Kidney capillary endothelial cell (primary cell): ENCODE measurements at regions not wholly inside any gene's neighbourhood (a gene's known extent, or its start where the extent isn't known, plus 50 kb on each side); places are given as distances from the start of the nearest gene placed in this dataset.

Experiments
- DNase-seq: peaks from one replicate; pipeline ENCODE4 v3.0.0-alpha.2; 2018; ENCODE audit warnings: low spot score

GRCh38 chr16:79297805-79298204 is 302.7 kb downstream of the MAF start:
- no peak for DNase-seq

DNA sequence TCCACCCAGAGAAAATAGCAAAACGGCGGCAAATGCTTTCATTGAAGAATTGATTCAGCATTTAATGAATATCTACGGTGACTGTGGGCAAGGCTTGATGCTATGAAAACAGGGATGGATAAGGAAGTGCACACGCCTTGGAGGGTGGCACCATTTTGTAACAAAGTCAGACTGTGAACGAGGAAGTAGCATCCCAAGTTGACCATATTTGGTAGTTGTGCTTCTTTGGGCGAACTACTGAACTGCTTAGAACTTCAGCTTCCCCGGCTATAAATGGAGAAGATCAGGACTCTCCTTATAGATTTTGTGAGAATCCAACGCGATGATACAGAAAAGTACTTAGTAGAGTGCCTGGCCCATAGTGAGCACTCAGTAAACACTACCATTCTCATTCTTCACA is 303.2 kb downstream of the MAF start:
- no peak for DNase-seq

DNA sequence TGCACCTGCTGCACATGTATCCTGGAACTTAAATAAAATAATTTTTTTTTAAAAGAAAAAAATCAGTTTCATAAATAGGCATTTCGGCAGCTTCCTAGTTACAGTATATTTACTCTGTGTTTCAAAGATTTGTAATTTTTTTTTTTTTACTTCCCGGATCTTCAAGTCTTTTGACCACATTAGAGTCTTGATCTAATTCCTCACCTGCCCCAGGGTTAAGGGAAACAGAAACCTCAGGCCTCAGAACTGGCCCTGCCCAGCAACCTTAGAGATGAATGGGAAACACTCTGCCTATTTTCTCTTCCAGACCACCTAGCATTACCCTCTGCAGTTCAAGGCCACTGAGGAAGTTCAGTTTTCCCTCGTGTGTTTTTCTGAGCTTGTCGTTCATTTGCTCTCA is 304.0 kb downstream of the MAF start:
- DNase-seq = no peak

GRCh38 chr16:79295746-79296145 is 304.8 kb downstream of the MAF start:
- DNase-seq = no peak

- DNase-seq = no peak
Measured at GRCh38 chr16:79295162-79295561, 305.4 kb downstream of the MAF start.

- DNase-seq = no peak
Measured at GRCh38 chr16:79294568-79294967, 306.0 kb downstream of the MAF start.

GRCh38 chr16:79293836-79294460 is 306.6 kb downstream of the MAF start:
- DNase-seq = no peak

DNA sequence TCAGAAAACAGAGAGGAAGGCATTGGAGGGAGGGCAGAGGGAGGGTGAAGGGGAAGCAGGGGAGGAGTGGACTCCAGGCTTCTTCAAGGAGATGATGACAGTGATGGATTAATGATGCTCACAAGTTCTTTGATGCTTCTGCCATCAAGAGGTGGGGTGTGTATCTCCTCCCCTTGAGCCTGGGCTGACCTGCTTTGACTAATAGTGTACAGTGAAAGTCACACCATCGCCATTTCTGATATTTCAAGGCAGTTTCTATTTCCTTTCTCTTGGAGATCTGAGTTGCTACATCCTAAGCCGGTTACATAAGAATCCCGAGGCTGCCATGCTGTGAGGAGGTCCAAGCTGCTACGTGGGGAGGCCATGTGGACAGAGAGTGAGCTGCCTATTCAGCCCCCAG is 312.5 kb downstream of the MAF start:
- DNase-seq = no peak

DNA sequence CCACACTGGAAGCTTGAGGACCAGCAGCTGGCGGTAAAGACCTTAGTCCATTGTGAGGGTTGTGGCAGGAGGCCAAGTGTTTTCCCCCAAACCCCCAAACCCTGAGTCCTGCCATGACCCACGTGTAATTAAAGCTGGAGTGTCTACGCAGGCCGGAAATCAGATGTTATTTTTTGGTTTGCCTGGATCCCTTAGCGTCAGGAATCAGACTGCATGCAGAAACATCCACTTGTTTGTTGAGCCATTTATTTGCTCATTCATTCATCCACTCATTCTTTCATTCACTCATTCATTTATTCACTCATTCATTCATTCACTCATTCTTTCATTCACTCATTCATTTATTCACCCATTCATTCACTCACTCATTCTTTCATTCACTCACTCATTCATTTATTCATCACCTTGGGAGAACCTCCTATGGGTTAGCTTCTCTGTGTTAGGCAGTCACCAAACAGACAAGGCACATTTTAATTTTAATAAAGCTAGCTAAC is 313.1 kb downstream of the MAF start:
- no peak for DNase-seq

DNA sequence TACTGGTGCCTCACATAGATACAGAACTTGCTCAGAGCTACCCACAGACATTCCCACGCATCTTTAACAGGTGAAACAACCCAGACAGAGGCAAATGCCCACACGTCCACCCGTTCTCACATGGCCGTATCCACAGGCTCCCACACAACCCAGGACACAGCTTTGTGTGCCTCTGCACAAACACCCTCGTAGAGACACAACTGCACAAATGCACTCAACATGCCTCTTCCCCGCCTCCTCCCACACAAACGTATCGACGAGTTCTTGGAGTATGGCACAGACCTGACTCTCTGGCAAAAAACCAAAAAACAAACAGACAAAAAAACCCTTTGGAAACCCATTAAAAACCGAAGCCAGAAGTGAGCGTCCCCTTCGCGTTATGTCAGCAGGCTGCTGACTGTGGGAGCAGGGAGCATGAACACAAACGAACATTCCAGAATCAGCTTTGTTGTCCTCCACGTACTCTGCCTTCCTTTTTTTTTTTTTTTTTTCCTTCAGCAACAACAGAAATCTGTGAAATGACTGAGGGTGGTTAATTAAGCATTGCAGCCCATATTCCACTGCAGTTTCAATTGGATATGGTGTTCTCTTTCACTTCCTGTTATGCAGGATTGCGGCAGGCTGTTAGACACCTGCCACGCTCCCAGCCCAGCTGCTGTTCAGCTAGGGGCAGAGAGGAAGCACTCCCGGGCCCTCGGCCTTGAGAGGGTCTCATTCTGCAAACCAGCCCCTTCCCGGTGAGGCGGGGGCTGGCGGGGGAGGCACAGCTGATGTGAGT is 313.7 kb downstream of the MAF start:
- DNase-seq = no peak

- DNase-seq = no peak
Measured at GRCh38 chr16:79284766-79285165, 315.8 kb downstream of the MAF start.

DNA sequence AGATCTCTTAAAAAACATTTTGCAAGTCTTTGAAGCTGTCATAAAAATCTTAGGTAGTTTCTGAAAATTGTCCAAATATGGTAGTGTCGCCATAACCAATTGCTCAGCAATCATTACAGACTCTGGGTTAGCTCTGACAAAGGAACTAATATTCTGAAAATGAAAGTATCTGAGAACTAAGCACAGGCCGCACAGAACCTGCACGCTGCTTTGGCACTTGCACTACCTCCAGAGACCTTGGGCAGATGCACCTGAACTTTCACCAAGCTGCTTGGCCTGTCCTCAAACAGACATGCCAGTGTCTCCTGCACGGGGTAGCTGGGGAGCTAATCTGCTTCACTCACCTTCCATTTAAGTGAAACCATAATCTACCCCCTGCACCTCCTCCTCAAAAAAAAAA is 317.0 kb downstream of the MAF start:
- DNase-seq = no peak

- DNase-seq = no peak
Measured at GRCh38 chr16:79282806-79283205, 317.7 kb downstream of the MAF start.

GRCh38 chr16:79278506-79278905 is 322.0 kb downstream of the MAF start:
- no peak for DNase-seq

DNA sequence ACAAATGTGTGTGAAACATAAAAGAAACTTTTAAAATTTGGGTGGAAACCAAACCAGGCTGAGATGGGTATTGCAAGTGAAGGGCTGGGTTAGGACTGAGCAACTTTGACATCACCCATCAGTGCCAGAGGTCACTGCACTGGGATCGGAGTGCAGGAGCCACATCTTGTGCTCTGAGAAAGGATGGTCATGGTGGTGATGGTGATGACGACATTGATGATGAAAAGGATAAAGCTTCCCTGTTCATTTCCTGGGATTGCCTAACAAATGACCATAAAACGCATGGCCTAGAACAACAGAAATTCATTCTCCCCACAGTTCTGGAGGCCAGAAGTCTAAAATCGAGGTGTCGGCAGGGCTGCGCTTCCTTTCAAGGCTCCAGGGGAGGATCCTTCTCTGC is 324.0 kb downstream of the MAF start:
- DNase-seq = no peak

- no peak for DNase-seq
Measured at GRCh38 chr16:79274264-79274663, 326.3 kb downstream of the MAF start.

GRCh38 chr16:79272141-79272577 is 328.4 kb downstream of the MAF start:
- DNase-seq = no peak

DNA sequence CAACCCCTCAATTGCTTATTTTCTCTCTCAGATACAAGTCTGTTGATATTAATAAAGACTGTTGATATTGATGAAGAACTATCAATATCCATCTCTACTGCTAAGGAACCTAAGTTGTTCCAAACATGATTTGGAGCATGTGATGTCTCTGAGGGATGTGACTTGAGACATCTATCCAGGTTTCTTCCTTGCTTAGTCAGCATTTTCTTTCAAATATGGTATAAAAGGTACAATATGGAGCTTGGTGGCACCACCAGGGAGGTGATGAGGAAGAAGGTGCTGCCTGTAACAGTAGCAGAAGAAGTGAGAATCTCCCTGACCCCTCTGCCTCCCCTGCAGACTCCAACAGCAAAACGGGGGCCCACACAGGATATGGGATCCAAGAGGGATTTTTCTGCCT is 329.0 kb downstream of the MAF start:
- DNase-seq = no peak

DNA sequence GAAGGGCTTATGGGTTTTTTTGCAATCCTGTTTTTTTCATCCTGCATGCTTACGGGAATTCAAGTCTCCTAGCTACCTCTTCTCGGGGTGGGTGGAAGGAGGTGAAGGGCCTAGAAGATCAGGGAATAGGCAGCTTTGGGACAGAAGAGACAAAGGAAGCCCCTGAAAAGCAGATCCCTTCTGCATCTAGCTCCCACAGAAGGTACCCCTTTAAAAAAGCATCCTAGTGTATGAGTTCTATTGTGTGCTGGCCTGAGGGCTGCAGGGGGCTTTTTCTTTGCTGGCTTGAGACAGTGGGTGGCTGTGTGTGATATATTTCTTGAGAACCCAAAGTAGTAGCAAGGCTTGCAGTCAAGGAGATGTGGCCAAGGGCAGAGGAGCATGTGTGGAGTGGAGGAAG is 330.5 kb downstream of the MAF start:
- DNase-seq = no peak

GRCh38 chr16:79269211-79269863 is 331.2 kb downstream of the MAF start:
- no peak for DNase-seq

DNA sequence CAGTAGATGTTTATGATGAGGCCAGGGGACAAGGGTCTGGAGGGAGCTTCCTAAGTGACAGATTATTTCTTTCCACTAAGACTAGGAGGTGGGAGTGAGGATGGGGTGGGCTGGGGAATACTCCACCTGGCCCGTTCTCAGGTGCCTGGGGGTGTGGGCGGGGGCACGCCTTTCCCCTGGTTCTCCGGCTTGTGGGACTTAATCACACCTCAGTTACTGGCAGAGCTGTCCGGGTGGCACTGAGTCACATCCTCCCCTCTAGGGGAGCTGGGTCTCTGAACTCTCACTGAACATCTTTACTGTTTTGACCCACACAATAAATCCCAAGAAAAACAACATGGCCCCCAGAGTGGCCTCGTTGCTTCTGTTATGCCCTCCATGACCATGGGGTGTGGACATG is 332.8 kb downstream of the MAF start:
- DNase-seq = no peak

- DNase-seq = no peak
Measured at GRCh38 chr16:79267146-79267545, 333.4 kb downstream of the MAF start.

DNA sequence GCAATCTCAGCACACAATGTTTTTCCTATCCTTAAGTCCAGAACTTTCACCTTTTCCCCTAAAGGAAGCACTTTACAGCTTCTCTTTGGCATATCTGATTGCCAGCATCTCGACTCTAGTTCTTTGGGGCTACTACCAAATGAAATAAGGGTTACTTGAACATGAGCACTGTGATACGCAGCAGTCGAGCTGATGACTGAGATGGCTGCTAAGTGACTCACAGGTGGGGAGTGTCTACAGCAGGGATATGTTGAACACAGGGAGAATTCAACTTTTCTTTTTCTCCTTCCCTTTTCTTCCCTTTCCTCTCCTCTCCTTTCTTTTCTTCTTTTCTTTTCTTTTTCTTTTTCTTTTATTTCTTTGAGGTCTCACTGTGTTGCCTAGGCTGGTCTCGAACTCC is 334.8 kb downstream of the MAF start:
- no peak for DNase-seq
